SK-N-SH (cell line): ENCODE measurements at regions not wholly inside any gene's neighbourhood (a gene's known extent, or its start where the extent isn't known, plus 50 kb on each side); places are given as distances from the start of the nearest gene placed in this dataset.

ENCODE experiments used
- CTCF ChIA-PET: fragments of 300-600, 350-600 bp; formaldehyde crosslinking; extraction: SDS; loops from one replicate; lab custom pipeline; 2021; lab: Yijun Ruan, JAX
- POLR2A ChIA-PET: fragments of 350-600 bp; sonication (Branson Sonifier 250); formaldehyde crosslinking; extraction: SDS; loops from one replicate; lab custom pipeline; 2020; ENCODE audit warnings: antibody characterized with exemption, inconsistent platforms; lab: Yijun Ruan, JAX
- DNase-seq: peaks from one replicate; pipeline ENCODE4 v3.0.0; 2012
- H2AFZ ChIP-seq: fragments of 200-600 bp; sonication (generic); 2 replicates; pipeline ENCODE4 v1.8.1; 2016; ENCODE audit warnings: antibody characterized with exemption, mild to moderate bottlenecking, low read depth
- H3F3A ChIP-seq: fragments of 200-600 bp; sonication (generic); replicated peaks from 2 replicates; pipeline ENCODE3; 2016; ENCODE audit warnings: antibody characterized with exemption, mild to moderate bottlenecking; ENCODE audit not compliant: insufficient read depth
- H3K27ac ChIP-seq, 2 experiments: fragments of 200-500 bp in 1 of 2; fragments of 200-600 bp in 1 of 2; sonication (Bioruptor generic) in 1 of 2; sonication (generic), shearing (Covaris generic) in 1 of 2; 2 replicates each; pipeline versions ENCODE4 v1.5.1 to v1.6.1; 2014 to 2016; ENCODE audit warnings: low read depth in 2 of 2, inconsistent platforms in 1 of 2, low read length in 1 of 2, mild to moderate bottlenecking in 1 of 2, mixed read lengths in 1 of 2
- H3K27me3 ChIP-seq: fragments of 200-600 bp; sonication (generic), shearing (Covaris generic); 2 replicates; pipeline ENCODE4 v1.6.1; 2016; ENCODE audit warnings: mixed run types; ENCODE audit not compliant: insufficient read depth
- H3K36me3 ChIP-seq, 2 experiments: fragments of 200-500 bp in 1 of 2; fragments of 200-600 bp in 1 of 2; sonication (Bioruptor generic) in 1 of 2; sonication (generic) in 1 of 2; replicated peaks in 1 of 2; 2 replicates each; pipeline versions ENCODE3 to v1.5.1; 2014 to 2016; ENCODE audit warnings: low read length in 1 of 2, mild to moderate bottlenecking in 1 of 2; ENCODE audit not compliant: insufficient read depth in 2 of 2, control insufficient read depth in 1 of 2
- H3K4me1 ChIP-seq, 2 experiments: fragments of 200-500 bp in 1 of 2; fragments of 200-600 bp in 1 of 2; sonication (Bioruptor generic) in 1 of 2; sonication (generic), shearing (Covaris generic) in 1 of 2; 2 replicates each; pipeline versions ENCODE4 v1.5.1 to v1.6.1; 2014 to 2016; ENCODE audit warnings: low read depth in 1 of 2, low read length in 1 of 2, mixed run types in 1 of 2; ENCODE audit not compliant: insufficient read depth in 2 of 2, control insufficient read depth in 1 of 2
- H3K4me2 ChIP-seq: fragments of 200-600 bp; sonication (generic), shearing (Covaris generic); 2 replicates; pipeline ENCODE4 v1.6.1; 2017; ENCODE audit warnings: mixed run types
- H3K4me3 ChIP-seq, 2 experiments: fragments of 200-500 bp in 1 of 2; fragments of 200-600 bp in 1 of 2; sonication (Bioruptor generic) in 1 of 2; sonication (generic), shearing (Covaris generic) in 1 of 2; 2 replicates each; pipeline versions ENCODE4 v1.5.1 to v1.8.1; 2014 to 2016; ENCODE audit warnings: low read depth in 2 of 2, inconsistent platforms in 1 of 2, low read length in 1 of 2, mild to moderate bottlenecking in 1 of 2, mixed read lengths in 1 of 2, moderate library complexity in 1 of 2
- H3K79me2 ChIP-seq: fragments of 200-600 bp; sonication (generic); 2 replicates; pipeline ENCODE4 v1.8.1; 2017; ENCODE audit warnings: mild to moderate bottlenecking; ENCODE audit not compliant: insufficient read depth
- H3K9ac ChIP-seq: fragments of 200-600 bp; sonication (generic); 2 replicates; pipeline ENCODE4 v1.6.1; 2017; ENCODE audit warnings: mixed run types
- H3K9me2 ChIP-seq: fragments of 200-600 bp; sonication (generic); 2 replicates; pipeline ENCODE4 v1.6.1; 2017; ENCODE audit warnings: mixed run types
- H3K9me3 ChIP-seq: fragments of 200-600 bp; sonication (generic); 2 replicates; pipeline ENCODE4 v1.6.1; 2017; ENCODE audit warnings: mixed run types, mild to moderate bottlenecking, moderate library complexity
- H4K20me1 ChIP-seq: fragments of 200-600 bp; sonication (generic); 2 replicates; pipeline ENCODE4 v1.6.1; 2017; ENCODE audit warnings: mild to moderate bottlenecking, mixed run types; ENCODE audit not compliant: insufficient read depth
- CHD2 ChIP-seq: fragments of 150-350 bp; IDR thresholded peaks from 2 replicates; pipeline ENCODE4 v1.6.1; 2018; ENCODE audit warnings: low read length; ENCODE audit not compliant: partially characterized antibody
- EP300 ChIP-seq, 2 experiments: IDR thresholded peaks; 2 replicates each; pipeline versions ENCODE4 v1.4.0 to v1.6.1; 2012; ENCODE audit warnings: borderline replicate concordance in 1 of 2, low read depth in 1 of 2, low read length in 1 of 2
- EZH2phosphoT487 ChIP-seq: fragments of 200-600 bp; sonication (generic); IDR thresholded peaks from 2 replicates; pipeline ENCODE4 v1.6.1; 2017; ENCODE audit warnings: low read depth, mixed run types, mild to moderate bottlenecking, antibody characterized with exemption, moderate library complexity, borderline replicate concordance
- FOXJ3 ChIP-seq: sonication (generic); formaldehyde crosslinking; IDR thresholded peaks from 2 replicates; pipeline ENCODE4 v1.5.1; 2020; ENCODE audit warnings: mild to moderate bottlenecking, missing genetic modification reagents
- GATA2 ChIP-seq: sonication (generic); formaldehyde crosslinking; IDR thresholded peaks from 2 replicates; pipeline ENCODE4 v1.5.0; 2020; ENCODE audit warnings: mild to moderate bottlenecking, missing genetic modification reagents
- IRF3 ChIP-seq: fragments of 150-350 bp; IDR thresholded peaks from 2 replicates; pipeline ENCODE4 v1.6.1; 2016; ENCODE audit warnings: mild to moderate bottlenecking, low read depth, low read length
- JUND ChIP-seq: IDR thresholded peaks from 2 replicates; pipeline ENCODE4 v1.4.0; 2012
- MXI1 ChIP-seq: IDR thresholded peaks from 2 replicates; pipeline ENCODE4 v1.6.1; 2012; ENCODE audit warnings: mild to moderate bottlenecking, low read depth, low read length, improper control_type of control experiment
- NFIC ChIP-seq: IDR thresholded peaks from 2 replicates; pipeline ENCODE4 v1.4.0; 2012; ENCODE audit warnings: borderline replicate concordance
- NRF1 ChIP-seq: IDR thresholded peaks from 2 replicates; pipeline ENCODE4 v1.6.1; 2012; ENCODE audit warnings: low read depth, mild to moderate bottlenecking, low read length
- RCOR1 ChIP-seq: fragments of 150-350 bp; IDR thresholded peaks from 2 replicates; pipeline ENCODE4 v1.6.1; 2017; ENCODE audit warnings: antibody characterized with exemption, low read length
- RXRA ChIP-seq: IDR thresholded peaks from 2 replicates; pipeline ENCODE4 v1.4.0; 2012; ENCODE audit warnings: low read depth, mild to moderate bottlenecking, borderline replicate concordance
- SIN3A ChIP-seq: IDR thresholded peaks from 2 replicates; pipeline ENCODE4 v1.6.1; 2012; ENCODE audit warnings: low read depth, mild to moderate bottlenecking, low read length, moderate library complexity, borderline replicate concordance
- SMC3 ChIP-seq: IDR thresholded peaks from 2 replicates; pipeline ENCODE4 v1.6.1; 2012; ENCODE audit warnings: low read depth, low read length, improper control_type of control experiment
- TCF12 ChIP-seq: IDR thresholded peaks from 2 replicates; pipeline ENCODE4 v1.4.0; 2012
- TEAD4 ChIP-seq: IDR thresholded peaks from 2 replicates; pipeline ENCODE4 v1.4.0; 2012; ENCODE audit warnings: mild to moderate bottlenecking, borderline replicate concordance; ENCODE audit not compliant: insufficient read depth
- USF1 ChIP-seq: IDR thresholded peaks from 2 replicates; pipeline ENCODE4 v1.4.0; 2012; ENCODE audit warnings: low read depth, borderline replicate concordance
- USF2 ChIP-seq: fragments of 150-350 bp; IDR thresholded peaks from 2 replicates; pipeline ENCODE4 v1.6.1; 2017; ENCODE audit warnings: antibody characterized with exemption, low read length, low read depth, borderline replicate concordance
- YY1 ChIP-seq: IDR thresholded peaks from 2 replicates; pipeline ENCODE4 v1.4.0; 2012; ENCODE audit warnings: low read depth, mild to moderate bottlenecking
- ZBTB33 ChIP-seq: IDR thresholded peaks from 2 replicates; pipeline ENCODE4 v1.4.0; 2012; ENCODE audit warnings: low read depth, borderline replicate concordance
- WGBS: methylation state at CpG from one replicate; pipeline ENCODE4 v1.1.6; 2017; ENCODE audit warnings: low lambda C conversion rate; 5-methylcytosine and 5-hydroxymethylcytosine counted together

GRCh38 chr4:137394018-137394417, 138.3 kb downstream of the PCDH18 start (continued):
- TF ChIP-seq USF1: no peak
- TF ChIP-seq RXRA: no peak

GRCh38 chr4:137393044-137393443, 139.2 kb downstream of the PCDH18 start:
- CTCF ChIA-PET: interaction anchor here (0.7 to 3.1 kb wide), 5 partner anchors 82 to 269 kb away, joined by 3 to 14 read pairs (median 5); partner anchors contain the start of gene PCDH18
- DNase-seq: peak; percentile 28
- no peak overlapping the region for H3K9ac ChIP-seq
- H2AFZ ChIP-seq: 0 out of 2 replicates have a peak overlapping the region, but pooled peaks have one; percentile 9
- H3K4me3 ChIP-seq: no peak overlapping the region
- peaks cover 9% of the 10 kb centered on the region for H3F3A ChIP-seq
- H3K79me2 ChIP-seq: no peaks in the 10 kb centered on the region
- TF ChIP-seq SMC3 (no peak), GATA2 (CRISPR knock-in tag) (0 out of 2 replicates have a peak, but pooled peaks have one; percentile 18), YY1 (no peak)
- no peaks in the 10 kb centered on the region for H3K27me3 ChIP-seq
- WGBS: 72% methylated on average over 2 of the region's 2 CpGs
- H3K4me1 ChIP-seq: peaks cover 27 to 41% of the 10 kb centered on the region in 2 experiments; a peak in 3 of 4 replicates
- peak overlapping the region in 1 of 2 experiments; percentile 99; a peak in 2 of 4 replicates for H3K27ac ChIP-seq
- H3K36me3 ChIP-seq: no peaks in the 10 kb centered on the region
- no peaks in the 10 kb centered on the region for H3K9me2 ChIP-seq
- no peaks in the 10 kb centered on the region for H4K20me1 ChIP-seq
- H3K9me3 ChIP-seq: no peaks in the 10 kb centered on the region
- POLR2A ChIA-PET: interaction anchor here (0.8 to 4.0 kb wide), 2 partner anchors 8 to 138 kb away, joined by 3 to 12 read pairs; partner anchors contain the start of gene PCDH18
- H3K4me2 ChIP-seq: no peak overlapping the region

GRCh38 chr4:137390707-137391106, 141.6 kb downstream of the PCDH18 start:
- Histone ChIP-seq H3K27ac (peak overlapping the region; percentile 37 to 99), H3K36me3 (no peaks in the 10 kb centered on the region), H3K79me2 (no peaks in the 10 kb centered on the region), H2AFZ (no peak overlapping the region), H3K4me3 (no peak overlapping the region), H3K9me2 (no peaks in the 10 kb centered on the region; the same call in 1 of the 2 replicates), H3K4me1 (peaks cover 32 to 38% of the 10 kb centered on the region in 2 experiments; a peak in 3 of 4 replicates), H3F3A (peaks cover 19% of the 10 kb centered on the region), H3K27me3 (no peaks in the 10 kb centered on the region), H3K9me3 (no peaks in the 10 kb centered on the region), H3K9ac (no peak overlapping the region), H3K4me2 (no peak overlapping the region), H4K20me1 (no peaks in the 10 kb centered on the region)
- ChIA-PET CTCF (interaction anchor here (1.0 to 3.1 kb wide), 2 partner anchors 84 to 140 kb away, joined by 3 to 14 read pairs; no protein-coding TSS in a partner anchor), POLR2A (interaction anchor here (4.0 kb wide), 1 partner anchor 141 kb away, joined by 12 read pairs; the partner anchor contains the start of gene PCDH18)
- no peak for DNase-seq
- TF ChIP-seq IRF3: no peak
- no peak for TF ChIP-seq TEAD4
- no peak for TF ChIP-seq USF2
- TF ChIP-seq RXRA: no peak
- TF ChIP-seq CHD2: peak; percentile 66
- TF ChIP-seq MXI1: no peak
- peak; percentile 24; the same call in 1 of the 2 replicates for TF ChIP-seq NFIC
- no peak for TF ChIP-seq SIN3A
- TF ChIP-seq EP300 (IDR thresholded peaks at IDR 0.05; ENCODE audit: borderline replicate concordance in 1 of 2, low read depth in 1 of 2, low read length in 1 of 2): peak; percentile 59 to 78; a peak in 3 of 4 replicates
- no peak for TF ChIP-seq YY1
- TF ChIP-seq RCOR1: no peak; the same call in 1 of the 2 replicates
- TF ChIP-seq NRF1: no peak
- no peak for TF ChIP-seq USF1
- no peak for TF ChIP-seq ZBTB33
- TF ChIP-seq EZH2phosphoT487: no peak
- TF ChIP-seq JUND: no peak
- TF ChIP-seq FOXJ3 (CRISPR knock-in tag): no peak
- peak; percentile 99 for TF ChIP-seq TCF12
